Fibroblast of lung (primary cell): ENCODE measurements at regions not wholly inside any gene's neighbourhood (a gene's known extent, or its start where the extent isn't known, plus 50 kb on each side); places are given as distances from the start of the nearest gene placed in this dataset.

ENCODE experiments used
- CTCF ChIP-seq, 2 donors: IDR thresholded peaks in 1 of 2; conservative IDR thresholded peaks in 1 of 2; 1 replicate in 1 of 2; 2 replicates in 1 of 2; pipeline ENCODE4 v1.5.1; 2011 to 2012; ENCODE audit warnings: low read length in 2 of 2, control low read depth in 1 of 2, inconsistent platforms in 1 of 2, low read depth in 1 of 2, mild to moderate bottlenecking in 1 of 2
- EZH2 ChIP-seq: IDR thresholded peaks from 2 replicates; pipeline ENCODE4 v1.5.1; 2012; ENCODE audit warnings: low read length, control low read depth, mild to moderate bottlenecking; ENCODE audit errors: missing control alignments

- no peak for TF ChIP-seq CTCF (conservative IDR thresholded peaks at IDR 0.05 in 1 of 2, IDR thresholded peaks at IDR 0.05 in 1 of 2; ENCODE audit: low read depth in 1 of 2, low read length in 2 of 2)
- TF ChIP-seq EZH2: no peak
These were observed 123.4 kb upstream of the RFC3 start for GRCh38 chr13:33694546-33694945.
